PC-3 (cell line): ENCODE measurements at regions not wholly inside any gene's neighbourhood (a gene's known extent, or its start where the extent isn't known, plus 50 kb on each side); places are given as distances from the start of the nearest gene placed in this dataset.

Source experiments
- CTCF ChIP-seq: fragments of 300-600 bp; sonication (generic); conservative IDR thresholded peaks from 2 replicates; pipeline ENCODE4 v1.5.1; 2017; ENCODE audit warnings: antibody characterized with exemption, low read depth, mild to moderate bottlenecking, low read length
- EZH2 ChIP-seq: fragments of 300-600 bp; sonication (generic); IDR thresholded peaks from one replicate; pipeline ENCODE4 v1.6.1; 2017; ENCODE audit warnings: antibody characterized with exemption, mild to moderate bottlenecking, low read length; ENCODE audit not compliant: unreplicated experiment
- EZH2phosphoT487 ChIP-seq: fragments of 300-600 bp; sonication (generic); IDR thresholded peaks from 2 replicates; pipeline ENCODE4 v1.6.1; 2018; ENCODE audit warnings: mild to moderate bottlenecking, antibody characterized with exemption, low read length, borderline replicate concordance

DNA sequence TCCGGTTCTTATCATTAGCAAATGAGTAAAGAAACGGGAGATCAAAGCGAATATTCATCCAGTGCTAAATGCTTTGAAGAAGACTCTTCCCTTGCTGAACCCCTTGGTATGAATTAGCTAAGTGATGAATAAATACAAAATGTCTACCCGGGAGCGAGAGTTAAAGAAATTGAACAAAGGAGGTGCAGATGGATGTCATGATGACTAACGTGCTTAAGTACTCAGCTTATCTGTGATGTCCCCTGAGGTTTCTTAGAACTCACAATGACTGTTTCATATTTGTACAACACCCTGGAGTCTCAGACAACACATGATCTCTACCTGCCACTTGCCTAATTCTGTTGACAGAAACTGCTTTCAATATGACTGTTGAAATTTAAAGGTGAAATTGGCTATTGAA lies 148.5 kb downstream of the TMEM200C start:
- TF ChIP-seq EZH2, result no peak
- no peak for TF ChIP-seq CTCF
- no peak for TF ChIP-seq EZH2phosphoT487
